GM23338 (cell line): ENCODE measurements at regions not wholly inside any gene's neighbourhood (a gene's known extent, or its start where the extent isn't known, plus 50 kb on each side); places are given as distances from the start of the nearest gene placed in this dataset.

Source experiments
- CTCF ChIP-seq, 2 experiments: fragments of 200-600 bp in 1 of 2; sonication (generic) in 1 of 2; conservative IDR thresholded peaks; 2 replicates each; pipeline versions ENCODE4 v1.5.1 to v1.6.1; 2016 to 2017; ENCODE audit warnings: antibody characterized with exemption in 2 of 2, low read depth in 2 of 2, mild to moderate bottlenecking in 2 of 2, moderate library complexity in 1 of 2
- POLR2AphosphoS5 ChIP-seq: IDR thresholded peaks from 2 replicates; pipeline ENCODE4 v1.6.1; 2016; ENCODE audit warnings: antibody characterized with exemption, low read depth
- REST ChIP-seq: IDR thresholded peaks from one replicate; pipeline ENCODE4 v1.6.1; 2018; ENCODE audit warnings: antibody characterized with exemption; ENCODE audit not compliant: unreplicated experiment

- no peak for TF ChIP-seq CTCF (conservative IDR thresholded peaks at IDR 0.05; ENCODE audit: low read depth in 2 of 2)
- TF ChIP-seq POLR2AphosphoS5 = no peak
- TF ChIP-seq REST = no peak
Measured at GRCh38 chr7:113727486-113727885, 191.3 kb downstream of the PPP1R3A start.
